ENCODE measurements at regions not wholly inside any gene's neighbourhood (a gene's known extent, or its start where the extent isn't known, plus 50 kb on each side); places are given as distances from the start of the nearest gene placed in this dataset.
A peak's percentile ranks its signal among the peaks of the same experiment; 100 is the strongest.
"Not testable (repeated sequence)": the region's sequence is repeated elsewhere in the genome, so short reads cannot be mapped to it uniquely, and the experiment has no call there.

- H3K4me1 ChIP-seq (ENCODE audit: control extremely low read depth in 1 of 4, control insufficient read depth in 4 of 4, insufficient read depth in 4 of 4, low read length in 3 of 4) = no peaks in the 10 kb centered on the region
- H3K27me3 ChIP-seq (replicated peaks in 2 of 5; ENCODE audit: control insufficient read depth in 4 of 5, insufficient read depth in 5 of 5, low read length in 4 of 5) = no peaks in the 10 kb centered on the region
- H3K27ac ChIP-seq (ENCODE audit: insufficient read depth in 1 of 2, low read depth in 1 of 2, low read length in 2 of 2, poor library complexity in 1 of 2, severe bottlenecking in 2 of 2) = no peak overlapping the region
- no peak for DNase-seq
- 100% methylated on average over 5 of the region's 6 CpGs for WGBS (ENCODE audit: insufficient coverage)
- CTCF ChIA-PET = no interaction called here
- POLR2A ChIA-PET = no interaction called here
- H3K9me3 ChIP-seq (ENCODE audit: control extremely low read depth in 1 of 5, control insufficient read depth in 4 of 5, insufficient read depth in 2 of 5, low read depth in 1 of 5, low read length in 4 of 5) = no peaks in the 10 kb centered on the region
- H3K4me3 ChIP-seq (ENCODE audit: control insufficient read depth in 1 of 7, extremely low read depth in 1 of 7, insufficient read depth in 4 of 7, low read depth in 2 of 7, low read length in 6 of 7) = no peak overlapping the region
- no peaks in the 10 kb centered on the region for H3K36me3 ChIP-seq (ENCODE audit: control insufficient read depth in 4 of 4, insufficient read depth in 4 of 4, low read length in 3 of 4)
Measured at GRCh38 chr18:67455890-67456501, 60.5 kb downstream of the DSEL start.

- ChIA-PET CTCF (no interaction called here), POLR2A (no interaction called here)
- no peak for DNase-seq
- Histone ChIP-seq H3K9me3 (ENCODE audit: control extremely low read depth in 1 of 5, control insufficient read depth in 4 of 5, insufficient read depth in 2 of 5, low read depth in 1 of 5, low read length in 4 of 5) (no peaks in the 10 kb centered on the region), H3K36me3 (ENCODE audit: control insufficient read depth in 4 of 4, insufficient read depth in 4 of 4, low read length in 3 of 4) (no peaks in the 10 kb centered on the region), H3K27ac (ENCODE audit: insufficient read depth in 1 of 2, low read depth in 1 of 2, low read length in 2 of 2, poor library complexity in 1 of 2, severe bottlenecking in 2 of 2) (no peak overlapping the region), H3K4me3 (ENCODE audit: control insufficient read depth in 1 of 7, extremely low read depth in 1 of 7, insufficient read depth in 4 of 7, low read depth in 2 of 7, low read length in 6 of 7) (no peak overlapping the region), H3K27me3 (replicated peaks in 2 of 5; ENCODE audit: control insufficient read depth in 4 of 5, insufficient read depth in 5 of 5, low read length in 4 of 5) (no peaks in the 10 kb centered on the region), H3K4me1 (ENCODE audit: control extremely low read depth in 1 of 4, control insufficient read depth in 4 of 4, insufficient read depth in 4 of 4, low read length in 3 of 4) (no peaks in the 10 kb centered on the region)
- 83% methylated on average over 2 of the region's 2 CpGs for whole genome bisulfite sequencing (ENCODE audit: insufficient coverage)
Measured at GRCh38 chr18:67453901-67454300, 62.6 kb downstream of the DSEL start.

DNA sequence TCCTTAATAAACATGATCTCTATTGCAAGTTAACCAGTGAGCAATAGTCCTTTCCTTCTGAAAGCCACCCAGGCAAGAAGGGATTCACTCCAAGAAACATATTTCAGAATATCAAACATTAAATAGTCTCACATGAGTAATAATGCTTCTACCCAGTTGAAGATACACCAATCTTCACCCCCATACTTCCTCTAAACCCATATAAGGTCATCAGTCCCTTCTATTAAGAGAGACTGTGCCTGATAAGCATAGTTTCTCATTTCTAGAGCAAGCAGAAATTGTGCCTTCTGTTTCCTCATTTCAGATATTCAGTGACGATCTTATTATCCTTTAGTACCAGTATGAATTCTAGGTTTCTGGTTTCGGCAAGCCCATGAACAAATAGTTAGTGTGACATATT, 64.6 kb downstream of the DSEL start:
- Histone ChIP-seq H3K36me3 (ENCODE audit: control insufficient read depth in 4 of 4, insufficient read depth in 4 of 4, low read length in 3 of 4) (no peaks in the 10 kb centered on the region), H3K9me3 (ENCODE audit: control extremely low read depth in 1 of 5, control insufficient read depth in 4 of 5, insufficient read depth in 2 of 5, low read depth in 1 of 5, low read length in 4 of 5) (no peaks in the 10 kb centered on the region), H3K27me3 (replicated peaks in 2 of 5; ENCODE audit: control insufficient read depth in 4 of 5, insufficient read depth in 5 of 5, low read length in 4 of 5) (no peaks in the 10 kb centered on the region), H3K27ac (ENCODE audit: insufficient read depth in 1 of 2, low read depth in 1 of 2, low read length in 2 of 2, poor library complexity in 1 of 2, severe bottlenecking in 2 of 2) (no peak overlapping the region), H3K4me1 (ENCODE audit: control extremely low read depth in 1 of 4, control insufficient read depth in 4 of 4, insufficient read depth in 4 of 4, low read length in 3 of 4) (no peaks in the 10 kb centered on the region), H3K4me3 (ENCODE audit: control insufficient read depth in 1 of 7, extremely low read depth in 1 of 7, insufficient read depth in 4 of 7, low read depth in 2 of 7, low read length in 6 of 7) (no peak overlapping the region)
- WGBS (ENCODE audit: insufficient coverage) = 82% methylated on average over 2 of the region's 2 CpGs
- ChIA-PET CTCF (no interaction called here), POLR2A (no interaction called here)
- peak; percentile 3 to 38 (median 15) for DNase-seq

- CTCF ChIA-PET; H3K9me3 ChIP-seq (ENCODE audit: control extremely low read depth in 1 of 5, control insufficient read depth in 4 of 5, insufficient read depth in 2 of 5, low read depth in 1 of 5, low read length in 4 of 5); H3K27me3 ChIP-seq (replicated peaks in 2 of 5; ENCODE audit: control insufficient read depth in 4 of 5, insufficient read depth in 5 of 5, low read length in 4 of 5); H3K4me3 ChIP-seq (ENCODE audit: control insufficient read depth in 1 of 7, extremely low read depth in 1 of 7, insufficient read depth in 4 of 7, low read depth in 2 of 7, low read length in 6 of 7); DNase-seq; H3K36me3 ChIP-seq (ENCODE audit: control insufficient read depth in 4 of 4, insufficient read depth in 4 of 4, low read length in 3 of 4); POLR2A ChIA-PET; H3K27ac ChIP-seq (ENCODE audit: insufficient read depth in 1 of 2, low read depth in 1 of 2, low read length in 2 of 2, poor library complexity in 1 of 2, severe bottlenecking in 2 of 2); H3K4me1 ChIP-seq (ENCODE audit: control extremely low read depth in 1 of 4, control insufficient read depth in 4 of 4, insufficient read depth in 4 of 4, low read length in 3 of 4): not testable (repeated sequence)
- WGBS (ENCODE audit: insufficient coverage) = 86% methylated on average over 10 of the region's 10 CpGs
Measured at GRCh38 chr18:67451101-67451500, 65.4 kb downstream of the DSEL start.

DNA sequence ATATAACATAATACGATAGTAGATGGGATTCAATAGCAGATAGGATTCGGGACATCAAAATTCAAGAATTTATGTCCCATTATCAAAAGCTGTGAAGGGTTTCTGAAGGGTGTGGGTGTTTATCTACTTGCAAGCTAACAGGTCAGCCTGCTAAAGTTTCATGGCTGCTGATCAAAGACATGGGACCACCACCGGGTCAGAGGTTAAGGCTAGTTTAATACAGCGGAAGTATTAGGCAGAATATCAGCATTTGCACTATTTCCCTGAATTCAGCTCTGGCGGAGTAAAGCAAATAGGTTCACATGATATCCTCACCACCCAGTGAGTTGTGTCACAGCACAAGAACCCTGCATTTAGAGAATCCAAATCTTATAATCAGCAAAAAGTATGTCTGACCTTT, 82.5 kb downstream of the DSEL start:
- POLR2A ChIA-PET = no interaction called here
- no peaks in the 10 kb centered on the region for H3K4me1 ChIP-seq (ENCODE audit: control extremely low read depth in 1 of 4, control insufficient read depth in 4 of 4, insufficient read depth in 4 of 4, low read length in 3 of 4)
- no peak overlapping the region for H3K27ac ChIP-seq (ENCODE audit: insufficient read depth in 1 of 2, low read depth in 1 of 2, low read length in 2 of 2, poor library complexity in 1 of 2, severe bottlenecking in 2 of 2)
- peaks cover 0 to 6% (median 0%) of the 10 kb centered on the region in 5 experiments for H3K9me3 ChIP-seq (ENCODE audit: control extremely low read depth in 1 of 5, control insufficient read depth in 4 of 5, insufficient read depth in 2 of 5, low read depth in 1 of 5, low read length in 4 of 5)
- H3K27me3 ChIP-seq (replicated peaks in 2 of 5; ENCODE audit: control insufficient read depth in 4 of 5, insufficient read depth in 5 of 5, low read length in 4 of 5) = no peaks in the 10 kb centered on the region
- no peak overlapping the region for H3K4me3 ChIP-seq (ENCODE audit: control insufficient read depth in 1 of 7, extremely low read depth in 1 of 7, insufficient read depth in 4 of 7, low read depth in 2 of 7, low read length in 6 of 7)
- WGBS (ENCODE audit: insufficient coverage) = 94% methylated on average over 3 of the region's 5 CpGs
- CTCF ChIA-PET = no interaction called here
- no peak for DNase-seq
- H3K36me3 ChIP-seq (ENCODE audit: control insufficient read depth in 4 of 4, insufficient read depth in 4 of 4, low read length in 3 of 4) = no peaks in the 10 kb centered on the region

- no peaks in the 10 kb centered on the region for H3K27me3 ChIP-seq (replicated peaks in 2 of 5; ENCODE audit: control insufficient read depth in 4 of 5, insufficient read depth in 5 of 5, low read length in 4 of 5)
- ChIA-PET POLR2A (no interaction called here), CTCF (no interaction called here)
- H3K9me3 ChIP-seq (ENCODE audit: control extremely low read depth in 1 of 5, control insufficient read depth in 4 of 5, insufficient read depth in 2 of 5, low read depth in 1 of 5, low read length in 4 of 5) = peaks cover 0 to 6% (median 0%) of the 10 kb centered on the region in 5 experiments
- no peak for DNase-seq
- H3K4me1 ChIP-seq (ENCODE audit: control extremely low read depth in 1 of 4, control insufficient read depth in 4 of 4, insufficient read depth in 4 of 4, low read length in 3 of 4) = no peaks in the 10 kb centered on the region
- H3K36me3 ChIP-seq (ENCODE audit: control insufficient read depth in 4 of 4, insufficient read depth in 4 of 4, low read length in 3 of 4) = no peaks in the 10 kb centered on the region
- H3K27ac ChIP-seq (ENCODE audit: insufficient read depth in 1 of 2, low read depth in 1 of 2, low read length in 2 of 2, poor library complexity in 1 of 2, severe bottlenecking in 2 of 2) = no peak overlapping the region
- no peak overlapping the region for H3K4me3 ChIP-seq (ENCODE audit: control insufficient read depth in 1 of 7, extremely low read depth in 1 of 7, insufficient read depth in 4 of 7, low read depth in 2 of 7, low read length in 6 of 7)
- WGBS (ENCODE audit: insufficient coverage) = 97% methylated on average over 3 of the region's 4 CpGs
Measured at GRCh38 chr18:67432806-67433205, 83.7 kb downstream of the DSEL start.

DNA sequence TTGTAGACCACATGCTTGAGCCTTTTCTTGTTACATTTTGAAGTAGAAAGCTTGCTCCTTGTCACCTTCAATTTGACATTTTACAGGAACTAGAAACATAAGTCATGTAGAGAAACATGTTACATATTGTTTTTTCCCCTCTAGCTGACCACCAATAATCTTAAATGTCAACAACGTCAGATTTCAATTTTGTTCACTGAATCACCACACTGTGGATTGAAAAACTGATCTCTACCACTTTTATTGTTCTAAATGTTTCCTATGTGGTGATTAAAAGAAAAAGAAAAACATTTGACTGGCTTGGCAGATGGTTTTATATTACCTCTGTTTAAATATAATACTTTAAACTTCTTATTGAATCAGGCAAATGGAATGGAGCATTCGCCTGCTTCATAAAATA, 87.7 kb downstream of the DSEL start:
- Histone ChIP-seq H3K4me3 (ENCODE audit: control insufficient read depth in 1 of 7, extremely low read depth in 1 of 7, insufficient read depth in 4 of 7, low read depth in 2 of 7, low read length in 6 of 7) (no peak overlapping the region), H3K27ac (ENCODE audit: insufficient read depth in 1 of 2, low read depth in 1 of 2, low read length in 2 of 2, poor library complexity in 1 of 2, severe bottlenecking in 2 of 2) (no peak overlapping the region), H3K36me3 (ENCODE audit: control insufficient read depth in 4 of 4, insufficient read depth in 4 of 4, low read length in 3 of 4) (no peaks in the 10 kb centered on the region), H3K4me1 (ENCODE audit: control extremely low read depth in 1 of 4, control insufficient read depth in 4 of 4, insufficient read depth in 4 of 4, low read length in 3 of 4) (no peaks in the 10 kb centered on the region), H3K27me3 (replicated peaks in 2 of 5; ENCODE audit: control insufficient read depth in 4 of 5, insufficient read depth in 5 of 5, low read length in 4 of 5) (no peaks in the 10 kb centered on the region), H3K9me3 (ENCODE audit: control extremely low read depth in 1 of 5, control insufficient read depth in 4 of 5, insufficient read depth in 2 of 5, low read depth in 1 of 5, low read length in 4 of 5) (peaks cover 0 to 3% (median 0%) of the 10 kb centered on the region in 5 experiments)
- WGBS (ENCODE audit: insufficient coverage) = no CpG with 5 or more reads among the region's 2 CpGs
- POLR2A ChIA-PET = no interaction called here
- CTCF ChIA-PET = no interaction called here
- DNase-seq = no peak
